ENCODE measurements at regions not wholly inside any gene's neighbourhood (a gene's known extent, or its start where the extent isn't known, plus 50 kb on each side); places are given as distances from the start of the nearest gene placed in this dataset.

DNA sequence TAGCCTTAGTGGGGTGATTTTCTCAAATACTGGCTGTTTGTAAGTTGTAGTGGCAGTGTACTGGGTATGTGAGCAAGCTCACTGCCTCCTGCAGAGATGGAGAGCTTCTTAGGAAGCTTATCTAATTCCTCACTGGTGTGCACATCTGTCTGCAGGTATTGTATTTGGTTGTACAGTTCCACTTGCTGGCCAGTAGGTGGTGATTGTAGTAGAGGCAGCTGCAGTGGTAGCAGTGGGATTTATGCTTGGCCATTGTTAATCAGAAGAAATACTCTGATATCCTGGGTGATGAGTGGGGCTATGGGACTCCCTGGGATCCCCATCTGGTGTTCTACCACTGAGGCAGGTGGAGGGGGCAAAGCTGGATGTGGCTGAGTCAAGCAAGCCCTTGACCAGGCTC is 276.1 kb upstream of the SPAG17 start (continued):
- TF ChIP-seq, protein P1, sequence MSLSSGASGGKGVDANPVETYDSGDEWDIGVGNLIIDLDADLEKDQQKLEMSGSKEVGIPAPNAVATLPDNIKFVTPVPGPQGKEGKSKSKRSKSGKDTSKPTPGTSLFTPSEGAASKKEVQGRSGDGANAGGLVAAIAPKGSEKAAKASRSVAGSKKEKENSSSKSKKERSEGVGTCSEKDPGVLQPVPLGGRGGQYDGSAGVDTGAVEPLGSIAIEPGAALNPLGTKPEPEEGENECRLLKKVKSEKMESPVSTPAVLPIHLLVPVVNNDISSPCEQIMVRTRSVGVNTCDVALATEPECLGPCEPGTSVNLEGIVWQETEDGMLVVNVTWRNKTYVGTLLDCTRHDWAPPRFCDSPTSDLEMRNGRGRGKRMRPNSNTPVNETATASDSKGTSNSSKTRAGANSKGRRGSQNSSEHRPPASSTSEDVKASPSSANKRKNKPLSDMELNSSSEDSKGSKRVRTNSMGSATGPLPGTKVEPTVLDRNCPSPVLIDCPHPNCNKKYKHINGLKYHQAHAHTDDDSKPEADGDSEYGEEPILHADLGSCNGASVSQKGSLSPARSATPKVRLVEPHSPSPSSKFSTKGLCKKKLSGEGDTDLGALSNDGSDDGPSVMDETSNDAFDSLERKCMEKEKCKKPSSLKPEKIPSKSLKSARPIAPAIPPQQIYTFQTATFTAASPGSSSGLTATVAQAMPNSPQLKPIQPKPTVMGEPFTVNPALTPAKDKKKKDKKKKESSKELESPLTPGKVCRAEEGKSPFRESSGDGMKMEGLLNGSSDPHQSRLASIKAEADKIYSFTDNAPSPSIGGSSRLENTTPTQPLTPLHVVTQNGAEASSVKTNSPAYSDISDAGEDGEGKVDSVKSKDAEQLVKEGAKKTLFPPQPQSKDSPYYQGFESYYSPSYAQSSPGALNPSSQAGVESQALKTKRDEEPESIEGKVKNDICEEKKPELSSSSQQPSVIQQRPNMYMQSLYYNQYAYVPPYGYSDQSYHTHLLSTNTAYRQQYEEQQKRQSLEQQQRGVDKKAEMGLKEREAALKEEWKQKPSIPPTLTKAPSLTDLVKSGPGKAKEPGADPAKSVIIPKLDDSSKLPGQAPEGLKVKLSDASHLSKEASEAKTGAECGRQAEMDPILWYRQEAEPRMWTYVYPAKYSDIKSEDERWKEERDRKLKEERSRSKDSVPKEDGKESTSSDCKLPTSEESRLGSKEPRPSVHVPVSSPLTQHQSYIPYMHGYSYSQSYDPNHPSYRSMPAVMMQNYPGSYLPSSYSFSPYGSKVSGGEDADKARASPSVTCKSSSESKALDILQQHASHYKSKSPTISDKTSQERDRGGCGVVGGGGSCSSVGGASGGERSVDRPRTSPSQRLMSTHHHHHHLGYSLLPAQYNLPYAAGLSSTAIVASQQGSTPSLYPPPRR (CRISPR knock-in tag; IDR thresholded peaks at IDR 0.05; ENCODE audit: borderline replicate concordance) = no peak
- TF ChIP-seq ZNF644 (CRISPR knock-in tag; IDR thresholded peaks at IDR 0.05; ENCODE audit: low read depth) = no peak
- TF ChIP-seq ZNF878 (CRISPR knock-in tag; IDR thresholded peaks at IDR 0.05) = no peak
- no peak for TF ChIP-seq ZNF614 (CRISPR knock-in tag; IDR thresholded peaks at IDR 0.05; ENCODE audit: borderline replicate concordance)
- TF ChIP-seq, protein P2, sequence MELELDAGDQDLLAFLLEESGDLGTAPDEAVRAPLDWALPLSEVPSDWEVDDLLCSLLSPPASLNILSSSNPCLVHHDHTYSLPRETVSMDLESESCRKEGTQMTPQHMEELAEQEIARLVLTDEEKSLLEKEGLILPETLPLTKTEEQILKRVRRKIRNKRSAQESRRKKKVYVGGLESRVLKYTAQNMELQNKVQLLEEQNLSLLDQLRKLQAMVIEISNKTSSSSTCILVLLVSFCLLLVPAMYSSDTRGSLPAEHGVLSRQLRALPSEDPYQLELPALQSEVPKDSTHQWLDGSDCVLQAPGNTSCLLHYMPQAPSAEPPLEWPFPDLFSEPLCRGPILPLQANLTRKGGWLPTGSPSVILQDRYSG (CRISPR knock-in tag; IDR thresholded peaks at IDR 0.05) = no peak
- no peak for TF ChIP-seq ZEB1 (IDR thresholded peaks at IDR 0.05; ENCODE audit: insufficient replicate concordance, low read depth)
- no peak for TF ChIP-seq ZC3H4 (CRISPR knock-in tag; IDR thresholded peaks at IDR 0.05; ENCODE audit: borderline replicate concordance)
- no peak for TF ChIP-seq TBP (CRISPR knock-in tag; IDR thresholded peaks at IDR 0.05)
- TF ChIP-seq PAWR (CRISPR knock-in tag; IDR thresholded peaks at IDR 0.05; ENCODE audit: borderline replicate concordance) = no peak
